ENCODE measurements at regions not wholly inside any gene's neighbourhood (a gene's known extent, or its start where the extent isn't known, plus 50 kb on each side); places are given as distances from the start of the nearest gene placed in this dataset.

DNA sequence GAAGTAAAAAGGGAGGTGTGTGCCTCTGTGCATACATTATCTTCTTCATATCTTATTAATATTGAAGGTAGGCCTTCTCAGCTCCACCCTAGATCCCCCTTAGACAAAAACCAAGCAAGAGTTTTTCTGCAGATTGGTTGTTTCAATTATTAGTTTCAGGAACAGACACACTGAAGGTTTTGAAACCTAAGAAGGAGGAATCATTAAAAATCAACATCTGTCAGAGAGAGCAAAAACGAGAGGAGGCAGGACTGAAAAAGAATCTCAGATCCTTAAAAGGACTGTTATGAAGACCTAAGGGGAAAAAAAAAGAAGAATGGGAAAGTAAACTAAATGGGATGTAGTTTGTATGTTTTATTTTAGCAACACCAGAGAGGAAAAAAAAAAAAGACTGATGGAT lies 560.8 kb upstream of the JAG1 start (continued):
- TF ChIP-seq ZNF331 (CRISPR knock-in tag; IDR thresholded peaks at IDR 0.05; ENCODE audit: low read depth), result no peak
- TF ChIP-seq, protein P1, sequence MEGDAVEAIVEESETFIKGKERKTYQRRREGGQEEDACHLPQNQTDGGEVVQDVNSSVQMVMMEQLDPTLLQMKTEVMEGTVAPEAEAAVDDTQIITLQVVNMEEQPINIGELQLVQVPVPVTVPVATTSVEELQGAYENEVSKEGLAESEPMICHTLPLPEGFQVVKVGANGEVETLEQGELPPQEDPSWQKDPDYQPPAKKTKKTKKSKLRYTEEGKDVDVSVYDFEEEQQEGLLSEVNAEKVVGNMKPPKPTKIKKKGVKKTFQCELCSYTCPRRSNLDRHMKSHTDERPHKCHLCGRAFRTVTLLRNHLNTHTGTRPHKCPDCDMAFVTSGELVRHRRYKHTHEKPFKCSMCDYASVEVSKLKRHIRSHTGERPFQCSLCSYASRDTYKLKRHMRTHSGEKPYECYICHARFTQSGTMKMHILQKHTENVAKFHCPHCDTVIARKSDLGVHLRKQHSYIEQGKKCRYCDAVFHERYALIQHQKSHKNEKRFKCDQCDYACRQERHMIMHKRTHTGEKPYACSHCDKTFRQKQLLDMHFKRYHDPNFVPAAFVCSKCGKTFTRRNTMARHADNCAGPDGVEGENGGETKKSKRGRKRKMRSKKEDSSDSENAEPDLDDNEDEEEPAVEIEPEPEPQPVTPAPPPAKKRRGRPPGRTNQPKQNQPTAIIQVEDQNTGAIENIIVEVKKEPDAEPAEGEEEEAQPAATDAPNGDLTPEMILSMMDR (conservative IDR thresholded peaks at IDR 0.05; ENCODE audit: low read depth in 2 of 2), result no peak
- TF ChIP-seq EZH2phosphoT487 (IDR thresholded peaks at IDR 0.05; ENCODE audit: unreplicated experiment), result no peak
- TF ChIP-seq NANOG (IDR thresholded peaks at IDR 0.05; ENCODE audit: borderline replicate concordance), result no peak
- TF ChIP-seq ZNF114 (CRISPR knock-in tag; IDR thresholded peaks at IDR 0.05), result no peak
- no peak for TF ChIP-seq STAT1 (IDR thresholded peaks at IDR 0.05; ENCODE audit: unreplicated experiment)
- TF ChIP-seq CREB1 (CRISPR knock-in tag; IDR thresholded peaks at IDR 0.05; ENCODE audit: low read depth), result no peak

DNA sequence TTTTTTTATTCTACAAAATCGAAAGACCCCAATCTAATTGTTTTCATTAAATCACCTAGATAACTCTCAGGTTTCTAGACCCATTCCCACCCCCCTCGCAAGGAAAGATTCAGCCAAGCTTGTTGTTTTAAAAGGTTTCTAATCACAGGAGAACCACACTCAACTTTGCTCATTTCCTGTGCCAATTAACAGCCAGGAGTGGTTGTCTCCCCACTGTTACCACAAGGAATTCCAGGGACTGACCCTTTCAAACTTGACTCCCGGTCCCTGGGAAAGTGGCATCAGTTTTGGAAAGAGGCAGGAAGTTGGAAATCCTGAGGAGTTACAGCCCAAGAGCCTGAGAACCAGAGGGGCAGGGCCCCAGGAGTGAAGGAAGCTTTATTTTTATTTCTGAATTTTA lies 561.3 kb upstream of the JAG1 start:
- H2AFZ ChIP-seq, result no peak overlapping the region

More for the DNA sequence above, 561.3 kb upstream of the JAG1 start:
- Histone ChIP-seq H3K9me2 (ENCODE audit: insufficient read depth) (peaks cover 9% of the 10 kb centered on the region; the same call in 1 of the 2 replicates), H3K27me3 (ENCODE audit: insufficient read depth) (no peaks in the 10 kb centered on the region), H4K20me1 (replicated peaks; ENCODE audit: insufficient read depth) (no peaks in the 10 kb centered on the region), H3K4me3 (no peak overlapping the region), H3K36me3 (ENCODE audit: insufficient read depth) (no peaks in the 10 kb centered on the region), H3K4me2 (no peak overlapping the region), H3K27ac (ENCODE audit: low read depth) (no peak overlapping the region), H3F3A (replicated peaks; ENCODE audit: low read depth) (no peaks in the 10 kb centered on the region), H3K79me2 (replicated peaks; ENCODE audit: insufficient read depth) (no peaks in the 10 kb centered on the region), H3K4me1 (ENCODE audit: insufficient read depth) (no peaks in the 10 kb centered on the region)
- Mint-ChIP-seq H3K36me3 (ENCODE audit: low read depth) (no peaks in the 10 kb centered on the region), H3K4me3 (no peak overlapping the region), H3K27ac (peak overlapping the region; percentile 58), H3K27me3 (ENCODE audit: insufficient read depth, low read depth, poor library complexity) (no peaks in the 10 kb centered on the region), H3K4me1 (peaks cover 10% of the 10 kb centered on the region; the same call in 2 of the 3 replicates), H3K9me3 (no peaks in the 10 kb centered on the region)
- no peak for TF ChIP-seq STAT1 (IDR thresholded peaks at IDR 0.05; ENCODE audit: unreplicated experiment)
- TF ChIP-seq EZH2phosphoT487 (IDR thresholded peaks at IDR 0.05; ENCODE audit: unreplicated experiment), result no peak
- TF ChIP-seq, protein P1 (conservative IDR thresholded peaks at IDR 0.05; ENCODE audit: low read depth in 2 of 2), result no peak
- TF ChIP-seq ZNF114 (CRISPR knock-in tag; IDR thresholded peaks at IDR 0.05), result no peak
- no peak for TF ChIP-seq ZNF331 (CRISPR knock-in tag; IDR thresholded peaks at IDR 0.05; ENCODE audit: low read depth)
- TF ChIP-seq, protein P2, sequence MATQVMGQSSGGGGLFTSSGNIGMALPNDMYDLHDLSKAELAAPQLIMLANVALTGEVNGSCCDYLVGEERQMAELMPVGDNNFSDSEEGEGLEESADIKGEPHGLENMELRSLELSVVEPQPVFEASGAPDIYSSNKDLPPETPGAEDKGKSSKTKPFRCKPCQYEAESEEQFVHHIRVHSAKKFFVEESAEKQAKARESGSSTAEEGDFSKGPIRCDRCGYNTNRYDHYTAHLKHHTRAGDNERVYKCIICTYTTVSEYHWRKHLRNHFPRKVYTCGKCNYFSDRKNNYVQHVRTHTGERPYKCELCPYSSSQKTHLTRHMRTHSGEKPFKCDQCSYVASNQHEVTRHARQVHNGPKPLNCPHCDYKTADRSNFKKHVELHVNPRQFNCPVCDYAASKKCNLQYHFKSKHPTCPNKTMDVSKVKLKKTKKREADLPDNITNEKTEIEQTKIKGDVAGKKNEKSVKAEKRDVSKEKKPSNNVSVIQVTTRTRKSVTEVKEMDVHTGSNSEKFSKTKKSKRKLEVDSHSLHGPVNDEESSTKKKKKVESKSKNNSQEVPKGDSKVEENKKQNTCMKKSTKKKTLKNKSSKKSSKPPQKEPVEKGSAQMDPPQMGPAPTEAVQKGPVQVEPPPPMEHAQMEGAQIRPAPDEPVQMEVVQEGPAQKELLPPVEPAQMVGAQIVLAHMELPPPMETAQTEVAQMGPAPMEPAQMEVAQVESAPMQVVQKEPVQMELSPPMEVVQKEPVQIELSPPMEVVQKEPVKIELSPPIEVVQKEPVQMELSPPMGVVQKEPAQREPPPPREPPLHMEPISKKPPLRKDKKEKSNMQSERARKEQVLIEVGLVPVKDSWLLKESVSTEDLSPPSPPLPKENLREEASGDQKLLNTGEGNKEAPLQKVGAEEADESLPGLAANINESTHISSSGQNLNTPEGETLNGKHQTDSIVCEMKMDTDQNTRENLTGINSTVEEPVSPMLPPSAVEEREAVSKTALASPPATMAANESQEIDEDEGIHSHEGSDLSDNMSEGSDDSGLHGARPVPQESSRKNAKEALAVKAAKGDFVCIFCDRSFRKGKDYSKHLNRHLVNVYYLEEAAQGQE (IDR thresholded peaks at IDR 0.05; ENCODE audit: unreplicated experiment), result no peak
- TF ChIP-seq NANOG (IDR thresholded peaks at IDR 0.05; ENCODE audit: borderline replicate concordance), result no peak
- TF ChIP-seq, protein P3, sequence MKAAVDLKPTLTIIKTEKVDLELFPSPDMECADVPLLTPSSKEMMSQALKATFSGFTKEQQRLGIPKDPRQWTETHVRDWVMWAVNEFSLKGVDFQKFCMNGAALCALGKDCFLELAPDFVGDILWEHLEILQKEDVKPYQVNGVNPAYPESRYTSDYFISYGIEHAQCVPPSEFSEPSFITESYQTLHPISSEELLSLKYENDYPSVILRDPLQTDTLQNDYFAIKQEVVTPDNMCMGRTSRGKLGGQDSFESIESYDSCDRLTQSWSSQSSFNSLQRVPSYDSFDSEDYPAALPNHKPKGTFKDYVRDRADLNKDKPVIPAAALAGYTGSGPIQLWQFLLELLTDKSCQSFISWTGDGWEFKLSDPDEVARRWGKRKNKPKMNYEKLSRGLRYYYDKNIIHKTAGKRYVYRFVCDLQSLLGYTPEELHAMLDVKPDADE (IDR thresholded peaks at IDR 0.05), result no peak
- no peak for TF ChIP-seq JUNB (IDR thresholded peaks at IDR 0.05; ENCODE audit: unreplicated experiment)
- DNase-seq (ENCODE audit: low spot score) (peak; percentile 52), ATAC-seq (no peak; the same call in 2 of the 3 replicates)

All from GM23338 (cell line).